Femur (tissue), 1 donor: ENCODE measurements at regions not wholly inside any gene's neighbourhood (a gene's known extent, or its start where the extent isn't known, plus 50 kb on each side); places are given as distances from the start of the nearest gene placed in this dataset.

Source experiments
- DNase-seq: peaks from one replicate; pipeline ENCODE4 v3.0.0-alpha.2; 2017

DNA sequence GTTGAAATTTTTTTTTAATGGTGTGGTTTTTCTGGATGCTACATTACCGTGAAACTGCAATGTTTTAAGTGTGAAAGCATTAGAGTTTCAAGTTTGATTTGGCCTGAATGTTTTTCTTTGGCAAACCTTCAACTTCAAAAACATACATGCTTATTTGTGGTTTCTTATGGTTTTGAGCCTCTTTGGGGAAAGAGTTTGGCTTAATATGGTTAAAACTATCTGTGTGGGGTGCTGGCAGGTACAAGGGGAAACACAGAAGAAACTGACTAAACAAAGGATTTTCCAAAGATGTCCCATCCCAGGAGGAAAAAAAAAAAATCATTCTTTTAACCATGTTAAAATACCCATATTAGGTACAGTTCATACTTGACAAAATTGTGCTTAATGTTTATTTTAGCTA lies 121.1 kb downstream of the HGF start:
- DNase-seq: no peak

DNA sequence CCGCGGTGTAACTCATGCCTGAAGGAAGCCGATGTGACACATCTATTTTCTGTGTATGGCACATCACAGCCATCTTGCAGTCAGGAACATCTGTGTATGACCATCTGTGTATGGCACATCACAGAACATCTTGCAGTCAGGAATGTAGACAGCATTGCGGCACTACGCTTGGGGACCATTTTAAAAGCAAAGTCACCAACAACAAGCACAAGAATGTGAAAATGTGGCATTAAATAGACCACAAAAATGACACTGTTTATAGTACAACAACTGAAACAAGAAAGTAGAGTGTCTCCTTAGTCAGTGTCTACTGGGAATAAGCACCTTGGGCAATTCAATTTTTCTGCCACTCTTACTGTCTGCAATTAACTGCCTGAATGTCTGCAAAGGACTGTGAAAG lies 124.4 kb downstream of the HGF start:
- DNase-seq: no peak

DNA sequence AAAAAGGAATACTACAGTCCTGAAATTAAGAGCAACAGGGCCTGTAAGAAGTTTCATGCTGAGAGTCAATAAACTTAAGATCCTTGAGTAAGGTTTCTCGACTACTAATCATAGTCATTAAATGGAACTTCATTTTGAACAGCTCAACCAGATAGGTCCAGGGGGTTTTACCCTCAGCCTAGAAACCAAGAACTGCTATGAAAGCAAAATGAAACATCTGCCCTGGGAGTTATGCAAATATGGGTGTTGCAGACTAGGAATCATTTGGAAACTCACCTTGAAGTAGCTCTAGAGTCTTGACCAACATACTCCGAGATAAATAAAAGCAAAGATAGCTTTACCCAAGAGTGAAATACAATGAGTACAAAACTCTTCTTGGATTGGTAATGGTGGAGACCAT lies 128.0 kb downstream of the HGF start:
- no peak for DNase-seq

DNA sequence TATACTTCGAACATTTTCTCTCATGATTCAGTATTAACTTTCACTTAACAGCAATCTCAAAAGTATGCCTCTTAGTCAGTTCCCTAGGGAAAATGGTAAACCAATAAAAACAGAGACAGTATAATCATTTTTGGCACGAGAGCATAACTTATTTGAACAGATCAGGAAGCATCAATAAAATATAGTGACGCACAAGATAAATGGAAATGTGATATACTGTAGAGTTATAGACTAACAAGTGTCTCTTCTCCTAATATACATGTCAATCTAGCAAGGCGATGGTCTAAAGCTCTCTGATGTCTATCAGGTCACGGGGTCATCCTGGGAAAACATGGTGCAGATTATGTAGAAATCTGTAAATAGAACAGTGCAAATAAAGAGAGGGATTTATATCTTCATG lies 131.6 kb downstream of the HGF start:
- no peak for DNase-seq

DNA sequence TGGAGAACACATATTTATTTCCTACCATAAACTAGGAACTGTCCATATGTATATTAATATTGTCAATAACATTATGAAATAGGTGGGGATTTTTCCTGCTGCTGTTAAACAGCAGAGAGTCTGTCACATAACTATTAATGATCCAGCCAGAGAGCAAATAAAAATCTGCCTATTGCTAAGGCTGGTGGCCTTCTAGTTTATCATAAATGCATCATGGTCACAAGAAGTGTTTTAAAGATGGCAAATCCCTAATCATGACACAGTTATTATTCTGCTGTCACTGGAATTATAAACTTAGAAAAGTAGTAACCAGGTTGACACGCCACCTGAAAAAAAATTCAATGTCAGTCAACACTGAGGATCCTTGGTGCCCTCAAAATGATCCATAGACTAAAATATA lies 132.3 kb downstream of the HGF start:
- no peak for DNase-seq

DNA sequence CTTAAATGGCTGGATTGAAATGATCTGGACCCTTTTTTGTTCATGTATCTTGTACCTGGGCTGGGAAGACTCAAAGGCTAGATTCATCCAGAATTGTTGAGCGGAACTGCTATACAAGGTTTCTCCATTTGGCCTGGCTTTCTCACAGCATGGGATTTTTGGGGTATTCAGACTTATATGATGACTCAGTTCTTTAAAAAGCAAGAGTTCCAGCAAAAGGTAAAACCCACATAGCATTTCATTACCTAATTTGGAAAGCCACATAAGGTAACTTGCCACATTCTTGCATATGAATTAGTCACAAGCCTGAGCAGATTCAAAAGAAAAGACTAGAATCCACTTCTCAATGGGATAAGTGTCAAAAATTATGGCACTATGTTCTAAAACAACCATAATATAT lies 137.4 kb downstream of the HGF start:
- no peak for DNase-seq

DNA sequence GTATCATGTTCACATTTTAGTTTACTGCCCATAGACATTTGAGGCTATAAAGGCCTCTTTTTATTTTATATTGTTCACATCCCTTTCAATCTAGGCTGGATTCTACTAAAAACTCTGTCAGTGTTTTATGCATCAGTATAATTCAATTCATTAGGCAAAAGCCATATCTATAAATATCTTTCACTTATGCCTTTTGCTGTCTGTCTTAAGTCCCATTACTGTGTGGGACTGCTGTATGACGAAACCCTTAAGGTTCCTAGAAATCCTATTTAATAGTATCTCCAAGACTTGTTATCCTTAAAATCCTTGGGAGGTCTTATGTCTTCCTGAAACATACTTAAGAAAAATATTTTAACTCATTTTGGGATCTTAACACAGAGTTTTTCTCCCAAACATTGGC lies 139.2 kb downstream of the HGF start:
- no peak for DNase-seq

DNA sequence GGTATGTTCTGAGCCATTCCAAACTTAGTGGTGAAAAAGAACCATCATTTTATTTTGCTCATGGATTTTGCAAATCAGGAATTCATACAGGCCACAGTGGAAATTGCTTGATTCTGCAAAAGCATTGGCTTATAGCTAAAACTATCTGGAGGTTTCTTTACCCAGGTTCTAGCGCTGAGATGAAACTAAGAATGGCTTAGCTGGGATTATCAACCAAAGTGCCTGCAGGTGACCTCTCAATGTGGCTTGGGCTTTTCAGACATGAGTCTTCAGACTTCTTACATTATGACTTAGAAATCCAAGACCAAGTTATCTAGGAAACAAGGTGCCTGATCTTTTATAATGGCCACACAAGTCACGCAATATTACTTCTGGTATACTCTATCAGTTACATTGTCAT lies 140.1 kb downstream of the HGF start:
- DNase-seq: no peak

DNA sequence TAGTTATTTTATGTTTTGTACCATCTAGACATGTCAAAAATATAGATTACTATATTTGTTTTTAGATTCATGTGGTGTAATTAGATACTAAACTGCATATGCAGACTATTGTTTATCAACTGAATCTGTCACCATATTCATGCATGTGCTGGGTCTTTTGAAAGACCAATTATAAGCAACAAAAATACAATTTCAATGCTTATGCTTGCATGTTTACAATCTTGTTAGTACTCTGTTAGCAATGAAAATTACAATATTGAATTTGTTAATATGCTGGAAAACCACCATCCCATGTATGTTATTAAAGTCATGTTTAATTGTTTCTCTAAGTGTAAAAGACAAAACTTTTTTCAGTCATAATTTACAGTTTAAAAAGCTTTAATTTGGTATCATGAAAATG lies 140.9 kb downstream of the HGF start:
- no peak for DNase-seq

DNA sequence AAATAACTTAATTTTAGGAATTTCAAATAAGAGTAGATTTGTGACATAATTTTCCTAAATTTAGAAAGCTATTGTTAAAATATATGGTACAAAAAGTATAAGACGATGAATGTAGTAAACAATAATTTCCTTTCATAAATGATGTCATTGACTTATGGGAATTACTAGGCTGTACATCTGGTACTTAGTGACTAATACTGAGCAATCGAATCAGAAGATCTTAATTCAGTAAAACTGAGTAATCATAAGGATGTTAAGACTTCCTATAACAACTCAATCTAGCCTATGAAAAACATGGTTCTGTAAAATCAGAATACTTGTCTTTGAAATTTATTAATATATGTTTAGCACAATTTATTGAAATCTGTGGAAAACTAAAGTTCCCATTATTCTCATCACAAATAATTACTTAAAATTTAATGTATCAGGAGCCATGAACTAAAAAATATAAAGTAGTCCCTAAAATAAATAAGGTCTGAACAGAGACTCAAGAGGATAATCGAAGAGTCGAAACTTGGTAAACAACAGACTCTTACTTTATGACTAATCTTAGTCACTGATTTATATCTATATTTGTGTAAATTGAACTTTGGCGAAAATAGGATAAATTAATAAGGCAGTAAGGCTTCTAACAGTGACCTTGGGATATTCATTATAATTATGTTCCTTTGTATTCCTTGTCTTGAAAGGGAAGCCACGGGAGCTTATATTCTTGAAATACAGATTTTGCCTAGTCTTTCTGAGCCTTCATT lies 142.1 kb downstream of the HGF start:
- DNase-seq: no peak

DNA sequence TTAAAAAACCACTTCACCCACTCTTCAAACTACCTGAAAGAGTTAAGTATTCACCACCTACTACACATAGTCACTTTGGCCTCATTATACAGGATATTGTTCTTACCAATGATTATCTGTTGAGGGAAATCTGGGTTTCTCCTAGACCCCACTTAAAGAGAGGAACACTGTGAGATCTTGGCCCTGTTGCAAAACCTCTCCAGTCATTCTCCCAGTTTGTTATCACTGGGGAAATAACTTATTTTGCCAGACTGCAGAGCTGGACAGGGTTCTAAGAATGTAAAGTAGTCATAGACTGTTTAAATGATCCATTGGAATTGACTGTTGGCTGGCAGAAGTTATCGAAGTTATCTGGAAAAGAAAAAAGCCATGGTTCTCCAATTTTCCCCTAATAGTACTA lies 143.8 kb downstream of the HGF start:
- no peak for DNase-seq

DNA sequence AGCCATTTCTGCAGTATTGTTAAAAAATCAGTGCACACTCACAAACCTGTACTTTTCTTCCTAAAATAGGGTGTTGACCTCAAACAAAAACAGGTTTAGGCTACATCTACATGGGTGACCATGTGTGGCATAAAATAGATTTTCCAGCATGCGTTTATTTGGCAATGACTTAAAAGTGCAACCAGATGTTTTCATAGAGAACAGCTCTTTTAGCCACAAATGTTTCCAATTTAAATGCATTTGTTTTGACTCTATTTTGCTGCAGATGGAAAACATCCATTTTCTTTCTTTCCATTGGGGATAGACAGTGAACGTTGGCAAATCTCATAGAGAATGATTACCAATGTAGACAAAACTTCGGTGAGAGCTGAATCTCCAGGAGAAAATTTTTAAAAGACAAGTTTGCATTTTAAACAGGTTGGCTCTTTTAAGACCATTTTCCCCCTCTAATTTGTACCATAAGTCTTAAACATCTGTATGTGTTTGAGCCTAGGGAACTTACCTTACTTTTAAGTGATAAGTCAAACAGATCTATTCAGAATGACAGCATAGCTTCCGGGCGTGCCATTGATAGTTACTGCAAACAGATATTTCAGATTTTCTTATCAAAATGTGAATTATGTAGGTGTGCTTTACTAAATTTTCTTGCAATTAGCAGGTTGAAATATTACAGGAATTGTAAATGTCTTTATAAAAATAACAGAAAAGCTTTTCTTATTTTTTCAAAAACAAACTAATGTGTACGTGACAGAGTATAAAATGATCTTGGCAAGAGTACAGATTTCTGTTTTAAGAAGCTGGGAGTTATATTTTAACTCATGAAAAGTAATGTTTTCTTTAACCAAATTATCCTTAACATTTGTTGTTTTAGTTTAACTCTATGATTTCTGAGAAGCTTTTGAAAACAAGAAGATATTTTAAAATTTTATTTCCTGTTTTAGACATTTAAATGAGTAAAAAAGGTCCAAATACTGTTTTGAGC lies 144.9 kb downstream of the HGF start:
- no peak for DNase-seq

DNA sequence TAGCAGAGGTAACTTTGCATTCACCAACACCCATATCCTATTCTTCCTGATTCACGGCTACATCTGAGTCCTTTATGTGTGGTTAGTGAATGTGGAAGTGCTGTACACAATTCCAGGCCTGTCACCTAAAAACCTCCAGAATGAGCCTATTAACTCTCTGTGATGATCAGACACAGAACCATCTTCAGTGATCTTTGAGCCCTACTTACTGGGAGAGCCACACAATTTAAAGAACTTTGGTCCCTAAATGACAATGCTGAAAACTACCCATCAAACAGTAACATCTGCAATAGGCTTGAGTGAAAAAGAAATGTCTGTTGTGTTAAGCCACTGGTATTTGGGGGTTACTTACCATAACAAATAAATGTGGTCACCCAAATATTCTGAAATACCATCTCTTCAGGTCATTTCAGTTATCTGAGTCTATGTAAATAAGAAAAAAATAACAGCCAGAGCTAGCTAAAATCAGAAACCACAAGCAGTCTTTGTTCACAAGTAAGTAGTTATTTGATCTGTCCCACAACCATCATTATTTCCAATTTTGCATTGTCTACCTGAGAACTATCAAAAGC lies 145.7 kb downstream of the HGF start:
- no peak for DNase-seq

DNA sequence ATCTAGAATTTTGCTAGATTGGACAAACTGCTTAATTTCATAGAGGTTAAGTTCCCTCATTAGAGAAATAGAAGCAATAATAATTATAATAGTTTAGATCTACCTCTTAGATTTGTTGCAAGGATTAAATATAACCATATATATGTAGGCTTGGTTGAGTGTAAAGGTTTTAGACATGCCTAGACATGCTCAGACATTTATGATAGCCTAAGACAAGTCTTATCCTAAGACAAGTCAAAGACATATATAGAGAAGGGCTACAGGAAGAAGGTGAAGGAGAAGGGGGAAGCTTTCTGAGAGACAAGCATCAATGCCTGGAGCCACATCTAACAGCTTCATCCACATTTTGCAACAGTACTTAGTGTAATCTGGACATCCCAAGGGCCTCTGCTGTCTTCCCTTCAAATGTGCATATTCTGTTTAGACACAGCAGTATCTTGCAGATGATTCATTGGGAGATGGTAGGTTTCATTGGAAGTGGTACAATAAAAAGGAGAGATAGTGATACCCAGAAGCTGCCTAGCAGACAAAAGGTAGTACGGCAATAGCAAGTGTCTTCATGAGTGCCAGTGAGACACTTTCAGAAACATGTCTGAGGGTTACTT lies 146.5 kb downstream of the HGF start:
- no peak for DNase-seq

DNA sequence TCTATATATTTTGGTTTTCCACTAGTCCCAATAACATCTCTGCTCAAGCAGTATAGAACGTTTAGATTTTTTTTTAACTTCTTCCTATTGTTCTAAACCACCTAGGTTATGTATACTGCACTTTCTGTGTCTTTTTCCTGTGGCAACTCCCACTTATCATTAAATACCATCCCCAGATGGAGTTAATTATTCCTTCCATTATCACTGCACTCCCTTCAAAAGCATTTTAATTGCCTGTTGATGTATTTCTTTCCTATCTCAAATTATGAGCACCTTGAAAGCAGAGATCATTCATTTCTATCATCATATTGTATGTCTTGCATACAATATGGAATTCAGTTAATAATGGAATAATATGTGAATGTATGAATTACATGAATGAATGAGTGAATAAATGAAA lies 148.0 kb downstream of the HGF start:
- no peak for DNase-seq

DNA sequence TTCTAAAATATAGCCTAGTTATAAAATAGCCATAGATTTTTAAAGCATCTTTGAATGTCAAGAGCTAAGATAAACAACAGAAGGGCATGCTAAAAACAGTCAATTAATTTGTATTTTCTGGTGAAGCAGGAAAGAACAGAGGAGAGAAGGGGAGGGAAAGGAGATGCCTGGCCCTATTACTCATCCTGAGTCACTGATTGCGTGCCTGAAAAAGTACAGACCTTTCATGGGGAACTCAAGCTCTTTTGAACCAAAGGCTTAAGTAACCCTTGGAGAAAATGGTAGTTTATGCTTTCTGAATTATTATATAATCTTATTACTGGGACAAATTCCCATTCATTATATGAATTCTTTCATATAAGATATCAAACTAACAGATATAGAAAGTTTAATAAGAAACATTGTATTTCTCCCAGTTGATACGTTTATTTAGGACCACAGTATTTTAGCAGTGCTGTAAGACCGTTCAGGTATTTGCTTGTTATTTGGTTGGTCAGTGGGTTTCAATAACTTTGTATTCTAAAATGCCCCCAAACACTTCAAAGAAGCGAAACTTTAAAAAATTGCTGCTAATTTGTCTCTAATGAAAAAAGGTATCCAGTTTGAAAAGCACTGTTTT lies 151.3 kb downstream of the HGF start:
- no peak for DNase-seq

DNA sequence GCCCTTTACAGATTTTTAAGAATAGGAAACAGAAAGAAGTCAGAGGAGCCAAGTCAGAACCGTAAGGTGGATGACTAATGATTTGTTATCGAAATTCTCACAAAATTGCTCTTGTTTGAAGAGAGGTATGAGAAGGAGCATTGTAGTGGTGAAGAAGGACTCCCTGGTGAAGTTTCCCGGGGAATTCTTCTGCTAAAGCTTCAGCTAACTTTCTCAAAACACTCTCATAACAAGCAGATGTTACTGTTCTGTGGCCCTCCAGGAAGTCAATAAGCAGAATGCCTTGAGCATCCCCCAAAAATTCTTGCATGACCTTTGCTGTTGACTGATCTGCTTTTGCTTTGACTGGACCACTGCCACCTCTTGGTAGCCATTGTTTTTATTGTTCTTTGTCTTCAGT lies 152.9 kb downstream of the HGF start:
- no peak for DNase-seq

DNA sequence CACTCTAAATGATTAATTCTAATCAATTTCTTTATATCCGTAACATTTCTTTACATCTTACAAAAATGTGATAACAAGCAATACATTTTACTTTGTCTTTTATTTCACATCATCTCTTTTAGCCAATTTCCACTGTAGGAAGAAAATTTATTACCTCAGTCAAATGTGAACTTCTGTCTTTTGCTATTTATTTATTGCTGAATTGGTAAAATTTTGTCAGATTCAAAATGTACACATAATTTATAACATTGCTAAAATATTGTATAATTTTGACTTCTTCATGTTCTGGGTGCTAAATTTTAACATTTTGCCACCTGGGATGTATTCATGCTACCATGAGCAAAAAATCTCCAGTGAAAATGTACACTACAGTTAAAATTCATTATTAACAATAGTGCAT lies 158.0 kb downstream of the HGF start:
- no peak for DNase-seq

DNA sequence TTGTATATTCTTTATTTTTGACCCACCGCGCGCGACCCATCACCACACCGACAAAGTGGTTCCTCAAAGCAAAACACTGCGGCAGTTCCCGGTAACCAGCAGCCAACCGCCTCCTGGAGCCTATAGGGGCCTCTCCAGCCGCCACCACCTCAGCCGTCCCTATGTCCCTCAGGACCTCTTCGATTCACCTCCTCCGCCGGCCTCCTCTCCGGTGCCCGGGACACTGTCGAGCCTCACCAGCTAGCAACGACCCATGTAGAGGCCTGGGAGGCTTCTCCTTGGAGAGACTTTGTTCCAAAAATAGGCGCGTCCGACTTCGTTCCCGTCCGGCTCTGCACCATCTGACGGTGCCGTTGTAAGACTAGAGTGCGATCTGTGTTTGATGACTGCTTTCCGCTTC lies 158.8 kb downstream of the HGF start:
- no peak for DNase-seq

DNA sequence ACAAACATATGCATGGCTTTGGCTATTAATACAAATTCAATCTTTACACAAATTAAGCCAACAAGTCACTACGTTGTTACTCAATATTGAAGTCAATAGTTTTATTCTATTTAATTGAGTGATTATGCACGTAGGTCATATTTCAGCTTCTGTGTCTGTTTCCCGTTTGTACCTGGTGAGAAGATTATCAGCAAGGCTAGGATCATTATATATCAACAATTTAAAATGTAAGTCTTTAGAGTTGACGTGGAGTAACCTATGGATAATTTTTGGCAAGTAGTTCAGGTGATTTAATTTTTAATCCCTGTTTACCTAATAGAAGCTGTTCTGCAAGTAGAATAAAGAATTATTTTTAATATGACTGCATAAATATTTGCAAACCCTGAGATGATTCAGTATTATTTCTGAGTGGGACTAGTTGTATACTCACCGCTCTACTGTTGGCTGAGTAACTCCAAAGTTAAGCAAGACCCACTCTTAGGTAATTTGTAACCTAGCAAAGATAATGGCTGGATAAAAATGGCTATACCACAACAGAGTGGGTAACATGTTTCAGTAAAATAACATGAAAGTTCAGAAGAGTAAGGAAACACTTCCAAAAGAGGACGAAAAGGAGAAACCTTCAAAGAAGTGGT lies 161.0 kb downstream of the HGF start:
- DNase-seq: no peak

DNA sequence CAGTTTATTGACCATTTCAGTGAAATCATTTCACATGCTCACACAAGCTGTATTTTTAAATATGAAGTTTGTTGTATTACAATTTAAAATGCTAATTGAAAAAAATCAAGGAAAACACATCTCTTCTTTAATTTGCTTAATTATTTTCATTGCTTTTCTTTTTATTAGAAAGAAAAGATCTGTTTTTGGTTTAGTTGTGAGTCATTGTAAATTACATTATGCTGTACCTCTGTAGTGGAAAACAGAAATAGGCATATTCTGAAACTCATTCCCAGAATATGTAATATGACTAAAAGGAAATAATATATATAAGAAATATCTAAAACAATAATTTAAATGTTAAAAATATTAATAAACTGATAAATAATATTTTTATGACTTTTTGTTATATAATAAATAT lies 161.9 kb downstream of the HGF start:
- no peak for DNase-seq

DNA sequence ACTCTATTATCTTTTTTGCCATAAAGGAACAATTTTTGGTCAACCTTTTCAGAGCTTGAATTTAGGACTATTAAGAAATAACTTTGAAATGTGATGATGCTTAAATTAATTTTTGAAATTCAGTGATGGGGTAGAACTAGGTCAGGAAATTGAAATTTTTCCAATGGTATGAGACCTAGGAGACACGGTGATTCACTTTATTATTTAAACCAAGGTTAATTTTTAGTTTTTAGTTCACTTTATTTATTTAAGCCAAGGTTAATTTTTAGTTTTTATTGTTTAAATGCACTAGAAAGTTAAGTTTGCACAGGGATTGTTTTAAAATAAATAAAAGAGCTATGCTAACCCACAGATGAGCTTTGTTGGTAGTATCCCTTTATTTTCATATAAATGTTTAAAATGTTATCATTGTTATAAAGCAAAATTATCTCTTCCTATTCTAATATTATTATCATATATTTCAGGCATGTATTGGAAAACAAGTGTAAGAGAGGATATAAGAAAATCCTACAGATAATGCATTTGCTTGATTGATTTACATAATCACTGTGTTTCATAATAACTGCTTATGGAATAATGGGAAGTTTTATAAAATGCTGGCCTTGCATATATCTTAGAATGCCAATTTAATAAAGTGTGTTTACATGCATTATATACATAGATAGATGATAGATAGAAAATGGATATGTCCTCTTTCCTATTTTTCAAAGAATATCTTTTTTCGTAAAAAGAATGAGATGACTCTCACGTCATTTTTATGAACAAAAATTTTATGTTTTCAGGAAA lies 163.6 kb downstream of the HGF start:
- no peak for DNase-seq
